Nephron progenitor cell (in vitro differentiated cells): ENCODE measurements at regions not wholly inside any gene's neighbourhood (a gene's known extent, or its start where the extent isn't known, plus 50 kb on each side); places are given as distances from the start of the nearest gene placed in this dataset.
A peak's percentile ranks its signal among the peaks of the same experiment; 100 is the strongest.

Experiments
- DNase-seq: peaks from one replicate; pipeline ENCODE4 v3.0.0; 2021
- H3K27ac Mint-ChIP-seq: 2 replicates; pipeline ENCODE4 v1.8.0; 2021; ENCODE audit warnings: mild to moderate bottlenecking, moderate library complexity, mixed read lengths
- H3K27me3 Mint-ChIP-seq: 2 replicates; pipeline ENCODE4 v1.8.0; 2021; ENCODE audit warnings: mild to moderate bottlenecking, low read depth, mixed read lengths; ENCODE audit not compliant: poor library complexity
- H3K36me3 Mint-ChIP-seq: 2 replicates; pipeline ENCODE4 v1.8.0; 2021; ENCODE audit warnings: low read depth, mixed read lengths
- H3K4me1 Mint-ChIP-seq: 2 replicates; pipeline ENCODE4 v1.8.0; 2021; ENCODE audit warnings: mixed read lengths
- H3K4me3 Mint-ChIP-seq: 2 replicates; pipeline ENCODE4 v1.8.0; 2021; ENCODE audit warnings: mild to moderate bottlenecking, moderate library complexity, mixed read lengths
- H3K9me3 Mint-ChIP-seq: 2 replicates; pipeline ENCODE4 v1.8.0; 2021; ENCODE audit warnings: mild to moderate bottlenecking, moderate library complexity, mixed read lengths
- CTCF ChIP-seq: fragments of 200-600 bp; sonication (generic); IDR thresholded peaks from 2 replicates; pipeline ENCODE4 v1.5.0; 2021; ENCODE audit warnings: antibody characterized with exemption

GRCh38 chr6:15065261-15065989, 180.4 kb upstream of the JARID2 start:
- no peak for DNase-seq
- no peak overlapping the region for H3K27ac Mint-ChIP-seq
- H3K4me1 Mint-ChIP-seq: peaks cover 45% of the 10 kb centered on the region
- no peak overlapping the region for H3K4me3 Mint-ChIP-seq
- TF ChIP-seq CTCF: no peak
- no peaks in the 10 kb centered on the region for H3K36me3 Mint-ChIP-seq
- H3K9me3 Mint-ChIP-seq: peaks cover 5% of the 10 kb centered on the region
- H3K27me3 Mint-ChIP-seq: no peaks in the 10 kb centered on the region

GRCh38 chr6:15066089-15066758, 179.6 kb upstream of the JARID2 start:
- TF ChIP-seq CTCF: no peak
- DNase-seq: no peak
- Mint-ChIP-seq H3K27ac (peak overlapping the region; percentile 8), H3K36me3 (no peaks in the 10 kb centered on the region), H3K4me1 (peaks cover 48% of the 10 kb centered on the region), H3K9me3 (peaks cover 5% of the 10 kb centered on the region), H3K4me3 (no peak overlapping the region), H3K27me3 (no peaks in the 10 kb centered on the region)

- TF ChIP-seq CTCF: no peak
- H3K4me3 Mint-ChIP-seq: no peak overlapping the region
- peaks cover 13% of the 10 kb centered on the region for H3K9me3 Mint-ChIP-seq
- no peak for DNase-seq
- H3K36me3 Mint-ChIP-seq: peaks cover 4% of the 10 kb centered on the region
- peaks cover 69% of the 10 kb centered on the region for H3K4me1 Mint-ChIP-seq
- H3K27me3 Mint-ChIP-seq: peaks cover 8% of the 10 kb centered on the region
- peak overlapping the region; percentile 72 for H3K27ac Mint-ChIP-seq
These were observed 172.5 kb upstream of the JARID2 start for GRCh38 chr6:15073344-15073789.

GRCh38 chr6:15073883-15074465, 171.9 kb upstream of the JARID2 start:
- H3K27ac Mint-ChIP-seq: peak overlapping the region; percentile 72
- peaks cover 71% of the 10 kb centered on the region for H3K4me1 Mint-ChIP-seq
- DNase-seq: no peak
- peaks cover 4% of the 10 kb centered on the region for H3K36me3 Mint-ChIP-seq
- H3K27me3 Mint-ChIP-seq: peaks cover 8% of the 10 kb centered on the region
- no peak overlapping the region for H3K4me3 Mint-ChIP-seq
- TF ChIP-seq CTCF: no peak
- H3K9me3 Mint-ChIP-seq: peaks cover 13% of the 10 kb centered on the region

GRCh38 chr6:15074806-15075205, 171.1 kb upstream of the JARID2 start:
- peaks cover 79% of the 10 kb centered on the region for H3K4me1 Mint-ChIP-seq
- no peak overlapping the region for H3K27ac Mint-ChIP-seq
- no peak overlapping the region for H3K4me3 Mint-ChIP-seq
- peaks cover 4% of the 10 kb centered on the region for H3K36me3 Mint-ChIP-seq
- peaks cover 13% of the 10 kb centered on the region for H3K9me3 Mint-ChIP-seq
- peaks cover 8% of the 10 kb centered on the region for H3K27me3 Mint-ChIP-seq
- TF ChIP-seq CTCF: no peak
- no peak for DNase-seq
